ENCODE measurements at regions not wholly inside any gene's neighbourhood (a gene's known extent, or its start where the extent isn't known, plus 50 kb on each side); places are given as distances from the start of the nearest gene placed in this dataset.

GRCh38 chr1:58848818-58849411 lies 65.1 kb upstream of the JUN start:
- DNase-seq: peak; percentile 90
- CTCF ChIA-PET: interaction anchor here (0.6 to 1.3 kb wide), 9 partner anchors 8 to 850 kb away, joined by 3 to 9 read pairs (median 4); partner anchors contain the start of gene JUN
- BruUV-seq (replicated peaks): no TSS peak
- Mint-ChIP-seq H3K36me3 (ENCODE audit: insufficient read depth, unreplicated experiment) (peaks cover 6% of the 10 kb centered on the region), H3K4me3 (ENCODE audit: low read depth, unreplicated experiment) (peak overlapping the region; percentile 38), H3K27ac (ENCODE audit: unreplicated experiment) (peak overlapping the region; percentile 57), H3K4me1 (ENCODE audit: low read depth, unreplicated experiment) (peaks cover 44% of the 10 kb centered on the region), H3K9me3 (ENCODE audit: low read depth, unreplicated experiment) (no peaks in the 10 kb centered on the region), H3K27me3 (ENCODE audit: unreplicated experiment) (no peaks in the 10 kb centered on the region)
- peak; percentile 27 for TF ChIP-seq CTCF (IDR thresholded peaks at IDR 0.05; ENCODE audit: unreplicated experiment)
- intact Hi-C loops (cut with micrococcal nuclease; ENCODE audit: unreplicated experiment): no loop called here

DNA sequence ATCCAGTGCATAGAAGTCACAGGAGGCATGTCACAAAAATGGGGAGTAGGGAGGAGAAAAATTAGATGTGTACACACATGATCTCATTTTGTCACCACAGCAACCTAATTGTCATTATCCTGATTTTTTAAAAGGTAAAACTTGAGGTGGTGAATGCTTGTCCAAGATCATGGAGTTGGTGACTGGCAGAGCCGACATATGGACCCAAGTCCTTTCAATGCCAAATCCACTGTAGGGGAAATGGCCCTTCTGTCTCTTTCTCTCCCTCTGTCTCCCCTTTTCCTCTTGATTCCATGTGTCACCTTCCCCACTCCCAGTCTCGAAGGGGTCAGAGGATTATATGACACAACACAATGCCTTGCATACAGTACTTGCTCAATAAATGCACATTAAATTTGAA lies 65.7 kb upstream of the JUN start:
- peaks cover 50% of the 10 kb centered on the region for H3K4me1 Mint-ChIP-seq (ENCODE audit: low read depth, unreplicated experiment)
- CTCF ChIA-PET: interaction anchor here (1.1 to 1.3 kb wide), 3 partner anchors 9 to 850 kb away, joined by 3 to 4 read pairs (median 3); no protein-coding TSS in a partner anchor
- H3K36me3 Mint-ChIP-seq (ENCODE audit: insufficient read depth, unreplicated experiment): peaks cover 6% of the 10 kb centered on the region
- H3K27ac Mint-ChIP-seq (ENCODE audit: unreplicated experiment): peak overlapping the region; percentile 57
- H3K4me3 Mint-ChIP-seq (ENCODE audit: low read depth, unreplicated experiment): peak overlapping the region; percentile 38
- H3K9me3 Mint-ChIP-seq (ENCODE audit: low read depth, unreplicated experiment): no peaks in the 10 kb centered on the region
- no peaks in the 10 kb centered on the region for H3K27me3 Mint-ChIP-seq (ENCODE audit: unreplicated experiment)
- intact Hi-C loops (cut with micrococcal nuclease; ENCODE audit: unreplicated experiment): no loop called here
- no TSS peak for BruUV-seq (replicated peaks)
- TF ChIP-seq CTCF (IDR thresholded peaks at IDR 0.05; ENCODE audit: unreplicated experiment): no peak
- no peak for DNase-seq

- Mint-ChIP-seq H3K4me3 (ENCODE audit: low read depth, unreplicated experiment) (no peak overlapping the region), H3K9me3 (ENCODE audit: low read depth, unreplicated experiment) (no peaks in the 10 kb centered on the region), H3K27me3 (ENCODE audit: unreplicated experiment) (no peaks in the 10 kb centered on the region), H3K4me1 (ENCODE audit: low read depth, unreplicated experiment) (peaks cover 53% of the 10 kb centered on the region), H3K36me3 (ENCODE audit: insufficient read depth, unreplicated experiment) (peaks cover 6% of the 10 kb centered on the region), H3K27ac (ENCODE audit: unreplicated experiment) (peak overlapping the region; percentile 57)
- CTCF ChIA-PET: no interaction called here
- intact Hi-C loops (cut with micrococcal nuclease; ENCODE audit: unreplicated experiment): no loop called here
- TF ChIP-seq CTCF (IDR thresholded peaks at IDR 0.05; ENCODE audit: unreplicated experiment): no peak
- BruUV-seq (replicated peaks): no TSS peak
- no peak for DNase-seq
Observed at GRCh38 chr1:58850636-58851035, 66.8 kb upstream of the JUN start.

DNA sequence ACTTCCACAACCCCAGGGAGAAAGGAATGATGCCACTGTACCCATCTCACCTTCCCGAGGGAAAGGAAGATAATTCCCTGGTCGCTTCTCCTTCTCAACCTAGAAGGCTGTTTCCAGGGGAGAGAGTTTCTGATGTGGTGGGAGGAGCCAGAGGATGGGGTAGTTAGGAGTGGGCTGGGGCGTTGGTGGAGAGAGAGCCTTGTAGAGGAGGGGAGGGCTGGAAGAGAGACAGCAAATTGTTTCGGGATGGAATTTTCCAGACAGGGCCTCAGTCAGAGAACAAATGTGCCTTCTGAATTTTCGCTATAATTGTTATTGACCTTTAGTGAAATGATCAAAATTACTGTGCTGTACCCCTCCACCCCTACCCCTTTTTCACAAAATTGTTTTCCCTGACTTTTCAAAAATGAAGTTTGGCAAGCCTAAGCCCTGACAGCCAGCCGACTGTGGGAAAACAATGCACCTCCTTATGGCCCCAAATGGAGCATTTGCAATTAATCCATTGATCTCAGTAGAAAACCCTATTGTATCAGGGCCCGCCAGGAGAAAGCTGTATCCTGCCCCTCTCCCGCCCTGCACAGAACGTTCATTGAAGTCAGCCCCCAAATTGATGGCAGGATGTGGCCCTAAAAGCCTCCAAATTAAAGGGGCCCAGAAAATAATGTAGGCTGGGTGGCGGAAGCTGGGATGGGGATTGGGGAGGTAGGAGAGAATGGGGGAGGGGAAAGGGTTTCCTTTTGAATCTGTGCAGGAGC lies 69.1 kb upstream of the JUN start:
- no peak overlapping the region for H3K4me3 Mint-ChIP-seq (ENCODE audit: low read depth, unreplicated experiment)
- peaks cover 6% of the 10 kb centered on the region for H3K36me3 Mint-ChIP-seq (ENCODE audit: insufficient read depth, unreplicated experiment)
- no peak for DNase-seq
- CTCF ChIA-PET: no interaction called here
- no peaks in the 10 kb centered on the region for H3K9me3 Mint-ChIP-seq (ENCODE audit: low read depth, unreplicated experiment)
- intact Hi-C loops (cut with micrococcal nuclease; ENCODE audit: unreplicated experiment): no loop called here
- no peak overlapping the region for H3K27ac Mint-ChIP-seq (ENCODE audit: unreplicated experiment)
- no TSS peak for BruUV-seq (replicated peaks)
- peaks cover 46% of the 10 kb centered on the region for H3K4me1 Mint-ChIP-seq (ENCODE audit: low read depth, unreplicated experiment)
- H3K27me3 Mint-ChIP-seq (ENCODE audit: unreplicated experiment): no peaks in the 10 kb centered on the region
- TF ChIP-seq CTCF (IDR thresholded peaks at IDR 0.05; ENCODE audit: unreplicated experiment): no peak

Data from Calu3 (cell line).